ENCODE measurements at regions not wholly inside any gene's neighbourhood (a gene's known extent, or its start where the extent isn't known, plus 50 kb on each side); places are given as distances from the start of the nearest gene placed in this dataset.

DNA sequence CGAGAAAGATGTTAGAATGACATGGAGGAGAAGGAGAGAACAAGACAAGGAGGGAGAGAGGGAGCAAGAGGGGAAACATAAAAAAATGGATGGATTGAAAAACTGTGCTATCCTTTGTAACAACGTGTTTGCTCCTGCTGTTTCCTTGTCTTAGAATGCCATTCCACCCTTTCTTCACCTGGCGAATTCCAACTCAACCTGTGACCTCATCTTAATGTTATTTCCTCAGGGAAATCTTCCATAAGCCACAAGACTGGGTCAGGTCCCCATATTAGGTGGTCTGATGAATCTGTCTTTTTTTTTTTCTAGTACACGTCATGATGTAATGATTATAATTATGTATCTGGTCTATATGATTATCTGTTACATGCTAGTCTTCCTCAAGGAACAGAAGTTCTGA lies 195.0 kb upstream of the MAF start:
- TF ChIP-seq, protein P1, sequence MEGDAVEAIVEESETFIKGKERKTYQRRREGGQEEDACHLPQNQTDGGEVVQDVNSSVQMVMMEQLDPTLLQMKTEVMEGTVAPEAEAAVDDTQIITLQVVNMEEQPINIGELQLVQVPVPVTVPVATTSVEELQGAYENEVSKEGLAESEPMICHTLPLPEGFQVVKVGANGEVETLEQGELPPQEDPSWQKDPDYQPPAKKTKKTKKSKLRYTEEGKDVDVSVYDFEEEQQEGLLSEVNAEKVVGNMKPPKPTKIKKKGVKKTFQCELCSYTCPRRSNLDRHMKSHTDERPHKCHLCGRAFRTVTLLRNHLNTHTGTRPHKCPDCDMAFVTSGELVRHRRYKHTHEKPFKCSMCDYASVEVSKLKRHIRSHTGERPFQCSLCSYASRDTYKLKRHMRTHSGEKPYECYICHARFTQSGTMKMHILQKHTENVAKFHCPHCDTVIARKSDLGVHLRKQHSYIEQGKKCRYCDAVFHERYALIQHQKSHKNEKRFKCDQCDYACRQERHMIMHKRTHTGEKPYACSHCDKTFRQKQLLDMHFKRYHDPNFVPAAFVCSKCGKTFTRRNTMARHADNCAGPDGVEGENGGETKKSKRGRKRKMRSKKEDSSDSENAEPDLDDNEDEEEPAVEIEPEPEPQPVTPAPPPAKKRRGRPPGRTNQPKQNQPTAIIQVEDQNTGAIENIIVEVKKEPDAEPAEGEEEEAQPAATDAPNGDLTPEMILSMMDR (IDR thresholded peaks at IDR 0.05): no peak
- TF ChIP-seq EZH2 (IDR thresholded peaks at IDR 0.05; ENCODE audit: borderline replicate concordance, insufficient read depth, low read depth, low read length, poor library complexity, severe bottlenecking): no peak
